HG02763 (cell line): ENCODE measurements at regions not wholly inside any gene's neighbourhood (a gene's known extent, or its start where the extent isn't known, plus 50 kb on each side); places are given as distances from the start of the nearest gene placed in this dataset.

ENCODE experiments used
- ATAC-seq: cut with Tn5 transposase; IDR thresholded peaks from one replicate; pipeline ENCODE4 v1.9.1; 2021; ENCODE audit warnings: mild to moderate bottlenecking, moderate library complexity; ENCODE audit not compliant: unreplicated experiment

- ATAC-seq, result no peak
Observed at GRCh38 chr15:97654481-97655076, 305.9 kb upstream of the ARRDC4 start.

DNA sequence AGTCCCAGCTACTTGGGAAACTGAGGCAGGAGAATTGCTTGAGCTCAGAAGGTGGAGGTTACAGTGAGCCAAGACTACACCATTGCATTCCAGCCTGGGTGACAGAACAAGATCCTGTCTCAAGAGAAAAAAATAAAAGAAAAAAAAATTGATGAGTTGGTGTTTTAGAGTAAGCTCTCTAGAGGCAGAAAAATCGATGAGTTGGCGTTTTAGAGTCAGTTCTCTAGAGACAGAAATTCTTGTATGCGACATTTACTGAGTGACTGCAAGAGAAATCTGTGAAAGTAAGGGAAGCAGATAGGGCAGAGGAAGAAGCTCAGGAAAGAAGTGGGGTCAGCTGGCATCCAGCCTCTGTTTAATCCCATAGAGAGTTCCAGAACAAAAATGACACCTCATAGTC, 298.7 kb upstream of the ARRDC4 start:
- no peak for ATAC-seq

DNA sequence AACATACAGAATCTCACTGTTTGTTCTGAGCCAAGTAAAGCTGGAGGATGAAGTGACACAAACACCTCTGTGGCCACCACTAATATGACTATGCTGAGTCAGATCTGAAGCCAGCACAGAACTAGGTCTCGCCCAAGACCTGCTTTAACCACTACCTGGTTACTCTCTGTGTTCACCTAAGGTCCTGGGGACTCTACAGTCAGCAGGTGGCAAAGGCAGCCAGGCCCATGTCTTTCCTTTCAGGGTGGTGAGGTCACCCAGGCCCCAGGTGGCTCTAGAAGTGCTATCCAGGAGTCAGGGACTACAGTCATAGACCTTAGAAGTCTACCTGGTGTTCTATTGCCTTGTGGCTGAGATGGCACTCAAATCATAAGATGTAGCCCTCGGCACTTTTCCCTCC, 287.9 kb upstream of the ARRDC4 start:
- ATAC-seq, result no peak

- ATAC-seq, result no peak
Observed at GRCh38 chr15:97678656-97679055, 281.8 kb upstream of the ARRDC4 start.

DNA sequence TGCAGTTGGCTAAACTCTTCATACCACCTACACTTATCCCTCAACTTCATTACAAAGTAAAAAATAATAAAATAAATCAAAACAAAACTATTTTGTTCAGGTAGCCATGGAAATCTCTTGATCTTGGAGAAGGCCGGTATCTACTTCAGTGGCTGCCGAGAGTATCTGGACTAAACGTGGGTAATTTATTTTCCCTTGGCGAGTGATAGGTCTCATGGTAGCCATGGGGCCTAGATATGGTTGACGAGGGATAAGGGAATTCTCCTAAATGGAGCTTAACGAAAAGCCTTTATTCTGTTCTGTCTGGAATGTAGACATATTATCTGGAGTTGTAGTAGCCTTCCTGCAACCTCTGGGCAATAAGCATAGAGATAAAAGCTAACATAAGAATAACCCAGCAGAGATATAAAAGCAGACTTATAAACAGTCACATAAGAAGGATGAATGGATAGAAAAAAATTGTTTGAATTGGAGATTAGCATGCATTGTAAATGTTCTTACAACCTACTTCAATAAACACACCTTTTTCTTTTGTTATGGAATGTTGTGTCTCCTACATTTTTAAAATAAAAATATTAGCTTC, 281.3 kb upstream of the ARRDC4 start:
- ATAC-seq, result no peak

- ATAC-seq, result no peak
Observed at GRCh38 chr15:97680606-97681220, 279.8 kb upstream of the ARRDC4 start.

- no peak for ATAC-seq
Observed at GRCh38 chr15:97683831-97684230, 276.7 kb upstream of the ARRDC4 start.

DNA sequence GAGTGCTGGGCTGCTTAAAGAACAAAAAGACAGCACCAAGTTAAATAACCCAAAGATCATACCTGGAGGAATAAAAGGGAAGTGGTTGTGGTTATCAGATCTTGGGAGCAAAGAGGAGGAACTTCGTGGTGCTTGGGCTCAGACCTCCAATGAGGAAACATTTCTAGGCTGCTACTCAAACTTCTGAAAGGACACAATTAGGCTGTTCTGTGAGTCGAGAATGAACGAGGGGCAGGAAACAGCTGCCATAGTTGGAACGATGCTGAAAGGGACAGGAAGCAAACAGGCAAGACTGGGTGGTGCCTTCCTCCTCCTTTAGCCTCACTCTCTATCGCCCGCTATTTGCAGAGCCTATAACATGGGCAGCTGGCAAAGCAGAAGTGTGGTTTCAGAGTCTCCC, 276.3 kb upstream of the ARRDC4 start:
- no peak for ATAC-seq

DNA sequence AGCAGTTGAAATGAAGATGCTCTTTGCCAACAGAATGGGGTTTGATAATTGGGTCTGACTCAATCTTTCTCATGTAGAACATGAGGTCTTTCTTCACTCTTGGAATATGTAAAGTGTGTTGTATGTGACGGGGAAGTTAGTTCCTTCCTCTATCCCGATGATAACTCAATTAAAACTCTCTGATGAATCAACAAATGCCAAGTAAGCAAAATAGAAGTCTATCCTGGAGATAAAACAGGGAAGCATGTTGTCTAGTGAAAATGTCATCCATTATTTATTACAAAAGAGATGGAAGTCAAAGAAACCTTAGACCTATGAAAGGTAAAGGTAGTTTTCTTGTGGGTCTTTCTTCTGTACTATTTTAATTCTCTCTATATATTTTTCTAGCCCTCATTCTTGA, 274.2 kb upstream of the ARRDC4 start:
- ATAC-seq, result no peak

GRCh38 chr15:97687654-97688053, 272.8 kb upstream of the ARRDC4 start:
- no peak for ATAC-seq

GRCh38 chr15:97688177-97688576, 272.3 kb upstream of the ARRDC4 start:
- ATAC-seq, result no peak

DNA sequence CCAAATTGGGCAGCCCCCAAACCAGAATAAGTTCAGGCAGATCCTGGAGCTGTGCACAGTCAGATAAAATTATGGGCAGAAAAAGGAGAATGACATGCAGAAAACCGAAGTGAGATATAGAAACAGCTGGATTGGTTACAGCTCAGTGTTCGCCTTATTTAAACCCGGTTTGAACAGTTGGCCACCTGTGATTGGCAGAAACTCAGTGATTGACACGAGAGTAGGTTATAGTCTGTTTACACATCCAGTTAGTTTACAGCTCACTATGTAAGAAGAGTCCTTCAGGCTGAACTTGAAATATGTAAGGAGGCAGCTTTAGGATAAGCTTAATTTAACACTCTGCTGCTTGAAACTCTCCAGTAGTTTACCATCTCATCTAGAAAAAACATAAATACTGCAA, 271.6 kb upstream of the ARRDC4 start:
- no peak for ATAC-seq

DNA sequence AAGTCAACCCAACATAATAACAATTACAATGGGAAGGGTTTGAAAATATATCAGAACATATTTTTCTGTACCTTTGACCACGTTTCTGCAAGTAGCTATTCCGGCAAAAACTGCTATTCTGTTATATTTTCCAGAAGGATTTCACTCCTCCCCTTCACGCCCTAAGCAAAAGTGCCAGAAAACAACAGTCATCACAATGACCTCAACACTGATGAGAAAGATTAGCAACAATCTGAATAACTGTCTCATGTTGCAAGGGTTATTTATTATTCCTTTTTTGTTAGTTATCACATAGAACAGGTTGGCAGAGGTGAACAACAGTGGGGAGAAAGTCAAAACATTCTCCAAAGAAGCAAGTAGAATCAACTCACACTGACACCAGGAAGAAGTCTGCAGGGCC, 269.4 kb upstream of the ARRDC4 start:
- no peak for ATAC-seq

DNA sequence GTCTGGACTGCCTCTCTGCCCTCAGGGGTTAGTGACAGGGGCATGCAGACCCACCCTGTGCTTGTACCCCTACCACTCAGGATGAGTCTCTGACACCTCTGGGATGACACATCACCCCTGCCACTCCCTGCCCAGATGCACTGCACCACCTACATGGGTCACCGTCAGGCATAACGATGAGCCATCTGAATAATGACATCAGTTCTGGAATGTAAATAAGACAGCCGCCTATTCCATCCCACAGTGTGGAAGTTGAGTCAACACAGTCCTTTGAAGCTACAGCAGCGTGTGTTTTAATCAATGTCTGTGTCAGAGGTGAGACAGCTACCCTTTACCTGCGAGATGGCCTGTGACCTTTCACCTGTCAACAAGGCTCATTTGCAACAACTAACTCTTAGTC, 268.7 kb upstream of the ARRDC4 start:
- ATAC-seq, result no peak

- no peak for ATAC-seq
Observed at GRCh38 chr15:97692301-97693015, 268.0 kb upstream of the ARRDC4 start.

- no peak for ATAC-seq
Observed at GRCh38 chr15:97694456-97694855, 266.0 kb upstream of the ARRDC4 start.

- no peak for ATAC-seq
Observed at GRCh38 chr15:97703400-97703799, 257.1 kb upstream of the ARRDC4 start.

GRCh38 chr15:97706059-97706458, 254.4 kb upstream of the ARRDC4 start:
- ATAC-seq, result no peak

GRCh38 chr15:97708252-97708651, 252.3 kb upstream of the ARRDC4 start:
- ATAC-seq, result no peak

DNA sequence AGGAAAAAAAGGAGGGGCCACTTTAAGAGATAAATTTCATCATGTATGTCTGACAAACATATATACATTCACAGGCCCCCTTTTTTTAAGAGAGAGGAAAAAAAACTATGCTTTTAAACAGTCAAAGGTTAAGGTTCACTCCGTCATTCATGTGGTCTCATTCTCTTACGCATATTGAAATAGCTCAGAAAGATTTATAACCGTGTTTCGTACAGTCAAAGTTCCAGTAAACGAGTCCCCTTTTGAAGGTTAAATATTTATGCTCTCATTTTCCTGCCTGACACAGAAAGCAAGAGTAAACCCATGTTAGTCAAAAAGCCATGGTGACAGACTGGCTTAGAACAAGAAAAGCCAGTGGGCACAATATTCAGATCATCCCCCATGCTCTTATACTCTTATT, 248.0 kb upstream of the ARRDC4 start:
- no peak for ATAC-seq

- ATAC-seq, result no peak
Observed at GRCh38 chr15:97717806-97718205, 242.7 kb upstream of the ARRDC4 start.

- no peak for ATAC-seq
Observed at GRCh38 chr15:97718509-97718908, 242.0 kb upstream of the ARRDC4 start.
